ENCODE measurements at regions not wholly inside any gene's neighbourhood (a gene's known extent, or its start where the extent isn't known, plus 50 kb on each side); places are given as distances from the start of the nearest gene placed in this dataset.

DNA sequence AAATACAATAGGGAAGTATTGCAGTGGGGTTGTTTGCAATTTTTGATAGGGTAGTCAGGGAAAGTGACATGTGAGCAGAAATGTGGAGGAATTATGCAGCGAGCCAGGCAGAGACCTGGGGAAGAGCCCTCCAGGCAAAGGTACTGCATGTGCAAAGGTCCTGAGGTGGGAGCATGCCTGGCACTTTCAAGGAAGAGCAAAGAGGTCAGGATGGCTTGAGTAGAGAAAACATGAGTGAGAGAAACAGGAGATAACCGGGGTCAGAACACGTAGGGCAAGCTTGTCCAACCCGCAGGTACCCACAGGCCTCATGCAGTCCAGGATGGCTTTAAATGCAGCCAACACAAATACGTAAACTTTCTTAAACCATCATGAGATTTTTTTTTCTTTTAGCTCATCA, 71.0 kb downstream of the COQ2 start:
- Histone ChIP-seq H4K8ac (ENCODE audit: low read depth in 2 of 2, low read length in 2 of 2) (no peak overlapping the region), H4K5ac (ENCODE audit: low read depth, low read length) (no peak overlapping the region), H3K4me2 (ENCODE audit: low read depth, low read length) (no peak overlapping the region), H3K27ac (ENCODE audit: insufficient read depth, low read length) (no peak overlapping the region), H2AFZ (replicated peaks; ENCODE audit: low read length, poor library complexity) (no peak overlapping the region), H3K4me3 (ENCODE audit: insufficient read depth, low read depth, low read length) (no peak overlapping the region), H2AK9ac (replicated peaks; ENCODE audit: low read depth, low read length, poor library complexity) (no peak overlapping the region), H3K9me3 (ENCODE audit: control insufficient read depth, insufficient read depth, low read length) (peaks cover 10% of the 10 kb centered on the region), H2BK15ac (ENCODE audit: low read depth, low read length) (no peak overlapping the region), H3K14ac (replicated peaks; ENCODE audit: low read depth, low read length) (no peak overlapping the region), H3K4me1 (ENCODE audit: control insufficient read depth, insufficient read depth, low read length) (no peaks in the 10 kb centered on the region), H4K91ac (ENCODE audit: insufficient read depth, low read depth, low read length) (no peak overlapping the region), H3K36me3 (ENCODE audit: control insufficient read depth, insufficient read depth, low read length) (no peaks in the 10 kb centered on the region), H3K4ac (ENCODE audit: low read depth, low read length) (no peak overlapping the region), H2BK20ac (ENCODE audit: low read depth, low read length) (no peak overlapping the region), H3K23ac (ENCODE audit: low read depth, low read length) (no peak overlapping the region), H3K9ac (ENCODE audit: low read depth, low read length) (no peak overlapping the region), H3K27me3 (ENCODE audit: control insufficient read depth, insufficient read depth, low read length) (no peaks in the 10 kb centered on the region; the same call in 1 of the 2 replicates), H2BK5ac (ENCODE audit: low read depth, low read length, poor library complexity, severe bottlenecking) (no peak overlapping the region), H2BK120ac (ENCODE audit: low read depth, low read length) (no peak overlapping the region), H3K9me1 (ENCODE audit: insufficient read depth, low read length) (no peaks in the 10 kb centered on the region; the same call in 1 of the 2 replicates), H3K18ac (ENCODE audit: low read depth, low read length) (no peak overlapping the region), H3K56ac (ENCODE audit: extremely low read depth, insufficient read depth, low read length) (no peak overlapping the region), H2AK5ac (ENCODE audit: low read depth, low read length) (no peak overlapping the region), H3K79me1 (ENCODE audit: low read depth in 1 of 2, low read length in 2 of 2) (no peaks in the 10 kb centered on the region), H4K20me1 (ENCODE audit: insufficient read depth, low read length) (no peaks in the 10 kb centered on the region)
- 67% methylated on average over 1 of the region's 5 CpGs; no CpG with 5 or more reads in 1 of the 2 experiments for WGBS, 2 experiments (ENCODE audit: extremely low coverage in 2 of 2, insufficient read length in 1 of 2)
- POLR2A ChIA-PET (ENCODE audit: unreplicated experiment): no interaction called here
- DNase-seq (no peak), ATAC-seq (ENCODE audit: low read depth) (no peak)
- intact Hi-C loops (cut with micrococcal nuclease): no loop called here
- in situ Hi-C loops (cut with MboI; ENCODE audit: low sequenced_read_pairs): no loop called here
- TF ChIP-seq SMC3 (IDR thresholded peaks at IDR 0.05; ENCODE audit: low read depth, low read length): no peak
- no peak for TF ChIP-seq MAFK (IDR thresholded peaks at IDR 0.05; ENCODE audit: low read depth, low read length)
- no peak for TF ChIP-seq CEBPB (IDR thresholded peaks at IDR 0.05; ENCODE audit: low read depth, low read length)
- no peak for TF ChIP-seq FOS (IDR thresholded peaks at IDR 0.05; ENCODE audit: low read depth, low read length)
- TF ChIP-seq MXI1 (IDR thresholded peaks at IDR 0.05; ENCODE audit: borderline replicate concordance, low read depth, low read length): no peak
- no peak for TF ChIP-seq BHLHE40 (IDR thresholded peaks at IDR 0.05; ENCODE audit: low read depth, low read length)
- TF ChIP-seq, protein P1, sequence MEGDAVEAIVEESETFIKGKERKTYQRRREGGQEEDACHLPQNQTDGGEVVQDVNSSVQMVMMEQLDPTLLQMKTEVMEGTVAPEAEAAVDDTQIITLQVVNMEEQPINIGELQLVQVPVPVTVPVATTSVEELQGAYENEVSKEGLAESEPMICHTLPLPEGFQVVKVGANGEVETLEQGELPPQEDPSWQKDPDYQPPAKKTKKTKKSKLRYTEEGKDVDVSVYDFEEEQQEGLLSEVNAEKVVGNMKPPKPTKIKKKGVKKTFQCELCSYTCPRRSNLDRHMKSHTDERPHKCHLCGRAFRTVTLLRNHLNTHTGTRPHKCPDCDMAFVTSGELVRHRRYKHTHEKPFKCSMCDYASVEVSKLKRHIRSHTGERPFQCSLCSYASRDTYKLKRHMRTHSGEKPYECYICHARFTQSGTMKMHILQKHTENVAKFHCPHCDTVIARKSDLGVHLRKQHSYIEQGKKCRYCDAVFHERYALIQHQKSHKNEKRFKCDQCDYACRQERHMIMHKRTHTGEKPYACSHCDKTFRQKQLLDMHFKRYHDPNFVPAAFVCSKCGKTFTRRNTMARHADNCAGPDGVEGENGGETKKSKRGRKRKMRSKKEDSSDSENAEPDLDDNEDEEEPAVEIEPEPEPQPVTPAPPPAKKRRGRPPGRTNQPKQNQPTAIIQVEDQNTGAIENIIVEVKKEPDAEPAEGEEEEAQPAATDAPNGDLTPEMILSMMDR (conservative IDR thresholded peaks at IDR 0.05; ENCODE audit: low read depth, low read length): no peak
- no peak for TF ChIP-seq CHD1 (IDR thresholded peaks at IDR 0.05; ENCODE audit: low read depth, low read length)
- TF ChIP-seq MAZ (IDR thresholded peaks at IDR 0.05; ENCODE audit: borderline replicate concordance, low read depth, low read length): no peak
- TF ChIP-seq, protein P2, sequence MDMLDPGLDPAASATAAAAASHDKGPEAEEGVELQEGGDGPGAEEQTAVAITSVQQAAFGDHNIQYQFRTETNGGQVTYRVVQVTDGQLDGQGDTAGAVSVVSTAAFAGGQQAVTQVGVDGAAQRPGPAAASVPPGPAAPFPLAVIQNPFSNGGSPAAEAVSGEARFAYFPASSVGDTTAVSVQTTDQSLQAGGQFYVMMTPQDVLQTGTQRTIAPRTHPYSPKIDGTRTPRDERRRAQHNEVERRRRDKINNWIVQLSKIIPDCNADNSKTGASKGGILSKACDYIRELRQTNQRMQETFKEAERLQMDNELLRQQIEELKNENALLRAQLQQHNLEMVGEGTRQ (IDR thresholded peaks at IDR 0.05; ENCODE audit: low read depth, low read length): no peak
- no peak for TF ChIP-seq RAD21 (IDR thresholded peaks at IDR 0.05; ENCODE audit: low read length)
- TF ChIP-seq RCOR1 (IDR thresholded peaks at IDR 0.05; ENCODE audit: insufficient replicate concordance, low read length): no peak
- TF ChIP-seq, protein P3, sequence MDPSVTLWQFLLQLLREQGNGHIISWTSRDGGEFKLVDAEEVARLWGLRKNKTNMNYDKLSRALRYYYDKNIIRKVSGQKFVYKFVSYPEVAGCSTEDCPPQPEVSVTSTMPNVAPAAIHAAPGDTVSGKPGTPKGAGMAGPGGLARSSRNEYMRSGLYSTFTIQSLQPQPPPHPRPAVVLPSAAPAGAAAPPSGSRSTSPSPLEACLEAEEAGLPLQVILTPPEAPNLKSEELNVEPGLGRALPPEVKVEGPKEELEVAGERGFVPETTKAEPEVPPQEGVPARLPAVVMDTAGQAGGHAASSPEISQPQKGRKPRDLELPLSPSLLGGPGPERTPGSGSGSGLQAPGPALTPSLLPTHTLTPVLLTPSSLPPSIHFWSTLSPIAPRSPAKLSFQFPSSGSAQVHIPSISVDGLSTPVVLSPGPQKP (IDR thresholded peaks at IDR 0.05; ENCODE audit: borderline replicate concordance, low read depth, low read length): no peak
- no peak for TF ChIP-seq NFE2L2 (IDR thresholded peaks at IDR 0.05; ENCODE audit: low read depth, low read length)
- TF ChIP-seq RFX5 (IDR thresholded peaks at IDR 0.05; ENCODE audit: low read depth, low read length): no peak
- CTCF ChIA-PET: no interaction called here
- BruUV-seq (replicated peaks): no TSS peak
- dilution Hi-C loops (cut with HindIII; ENCODE audit: low sequenced_read_pairs, unreplicated experiment): no loop called here

Measured in IMR-90 (cell line).